Activated CD4-positive, alpha-beta T cell treated with anti-CD3 and anti-CD28 coated beads, Interleukin-2, amount 50 U/mL, for 24 hours (primary cell): ENCODE measurements at regions not wholly inside any gene's neighbourhood (a gene's known extent, or its start where the extent isn't known, plus 50 kb on each side); places are given as distances from the start of the nearest gene placed in this dataset.

ENCODE experiments used
- DNase-seq, 2 donors: peaks; one replicate each; pipeline ENCODE4 v3.0.0-alpha.2; 2020; ENCODE audit warnings: low read depth in 1 of 2, low spot score in 1 of 2

DNA sequence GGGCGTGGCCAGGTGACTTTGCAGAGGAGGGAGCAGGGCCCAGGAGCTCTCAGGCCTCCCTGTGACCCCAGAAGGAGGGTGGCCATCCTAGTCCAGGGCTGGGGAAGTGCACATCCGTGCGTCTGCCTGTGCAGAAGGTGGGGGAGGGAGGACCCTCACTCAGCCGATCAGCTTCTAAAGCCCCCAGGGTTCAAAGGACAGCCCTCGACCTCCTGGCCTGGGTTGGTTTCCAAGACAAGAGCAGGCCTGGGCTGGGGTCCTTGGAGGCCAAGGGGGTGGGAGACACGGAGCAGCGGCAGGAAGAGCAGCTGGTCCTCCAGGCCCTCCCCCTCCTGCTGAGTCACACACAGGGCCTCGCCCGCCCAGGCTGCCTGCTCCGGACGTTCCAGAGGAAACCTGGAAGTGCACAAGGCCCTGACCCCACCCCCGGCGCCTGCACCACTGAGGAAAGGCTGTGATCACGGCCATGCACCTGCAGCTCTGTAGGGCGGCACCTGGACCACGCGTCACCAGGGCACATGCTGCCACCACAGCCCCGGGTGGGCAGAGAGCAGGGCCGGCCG, 67.1 kb upstream of the ZNF469 start:
- no peak for DNase-seq

DNA sequence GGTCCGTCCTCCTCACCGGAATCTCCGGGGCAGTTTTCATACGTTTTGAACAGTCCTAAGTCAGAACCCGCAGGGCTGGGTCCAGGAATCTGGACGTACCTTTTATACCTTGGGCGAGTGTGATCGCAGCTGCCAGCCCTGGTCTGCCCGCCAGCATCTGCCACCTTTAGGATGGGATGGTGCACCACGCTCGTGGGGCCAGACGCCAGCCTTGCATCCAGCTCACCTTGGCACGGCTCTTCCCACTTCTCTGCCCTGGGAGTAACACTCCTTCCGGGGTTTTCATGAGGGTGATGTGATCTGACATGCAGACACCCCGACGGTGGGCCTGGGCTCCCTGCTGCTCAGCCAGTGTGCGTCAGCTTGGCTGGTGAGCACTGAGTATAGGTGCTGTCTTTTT, 66.6 kb upstream of the ZNF469 start:
- DNase-seq = no peak

DNA sequence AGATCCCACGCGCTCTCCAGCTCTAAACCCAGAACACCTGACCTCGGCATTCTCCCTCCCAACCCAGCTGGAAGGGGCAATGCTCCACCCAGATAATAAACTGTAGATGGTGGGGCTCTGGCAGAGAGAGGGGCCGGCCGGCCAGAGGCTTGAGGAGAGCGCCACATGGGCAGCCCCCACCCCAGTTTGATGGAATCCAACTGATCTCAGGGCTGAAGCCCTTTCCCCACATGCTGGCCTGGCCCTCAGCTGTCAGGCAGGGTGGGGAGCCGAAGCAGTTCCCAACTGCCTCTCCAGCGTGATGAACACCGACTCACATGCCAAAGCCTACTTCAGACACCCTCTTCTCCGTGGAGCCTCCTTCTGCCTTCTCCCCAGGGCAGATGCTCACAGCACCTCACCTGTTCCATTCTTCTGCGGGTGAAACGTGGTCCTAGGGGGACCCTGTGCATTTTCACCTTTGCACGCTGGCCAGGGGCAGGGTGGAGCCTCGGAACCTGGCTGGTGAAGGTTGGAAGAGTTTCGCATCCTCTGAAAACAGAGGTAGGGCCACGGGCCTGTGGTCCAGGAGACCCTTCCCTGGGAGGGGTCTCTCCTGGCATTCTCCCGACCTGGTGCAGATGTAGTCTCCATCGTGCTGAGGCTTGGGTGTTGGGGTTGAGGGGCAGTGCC, 65.7 kb upstream of the ZNF469 start:
- DNase-seq = no peak

DNA sequence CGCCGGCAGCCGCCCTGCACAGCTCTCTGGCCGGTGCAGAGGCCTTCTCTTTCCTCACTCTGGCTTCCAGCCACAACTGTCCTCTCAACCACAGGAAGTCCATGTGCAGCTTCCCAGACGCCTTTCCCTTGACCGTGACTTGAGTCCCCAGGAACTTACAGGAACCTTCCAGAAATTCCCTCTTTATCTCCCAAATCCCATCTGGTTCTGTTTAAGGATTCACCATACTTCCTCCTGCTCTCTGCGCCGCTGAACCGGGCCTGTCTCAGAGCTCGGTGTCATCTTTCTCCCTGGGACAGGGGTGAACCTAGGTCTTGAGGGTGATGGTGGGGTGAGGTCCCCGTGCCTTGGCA, 65.2 kb upstream of the ZNF469 start:
- no peak for DNase-seq

DNA sequence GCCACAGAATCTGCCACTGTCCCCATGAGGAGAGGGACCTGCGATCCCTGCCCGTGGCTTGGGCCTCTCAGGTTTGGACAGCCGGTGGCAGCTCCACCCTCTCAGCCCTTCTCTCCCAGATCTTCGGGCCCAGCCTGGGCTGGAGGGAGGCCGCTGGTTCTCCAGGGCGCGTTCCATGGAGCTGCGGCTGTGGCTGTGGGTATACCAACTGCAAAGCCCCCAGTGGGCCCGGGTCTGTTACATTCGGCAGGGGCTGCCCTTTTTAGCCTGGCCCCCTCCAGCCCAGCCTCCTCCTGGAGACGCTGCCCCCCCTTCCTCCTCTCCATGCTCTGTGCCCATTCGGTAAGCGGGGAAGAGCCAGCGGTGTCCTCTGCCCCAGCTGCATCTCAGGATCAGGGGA, 64.7 kb upstream of the ZNF469 start:
- DNase-seq = no peak

DNA sequence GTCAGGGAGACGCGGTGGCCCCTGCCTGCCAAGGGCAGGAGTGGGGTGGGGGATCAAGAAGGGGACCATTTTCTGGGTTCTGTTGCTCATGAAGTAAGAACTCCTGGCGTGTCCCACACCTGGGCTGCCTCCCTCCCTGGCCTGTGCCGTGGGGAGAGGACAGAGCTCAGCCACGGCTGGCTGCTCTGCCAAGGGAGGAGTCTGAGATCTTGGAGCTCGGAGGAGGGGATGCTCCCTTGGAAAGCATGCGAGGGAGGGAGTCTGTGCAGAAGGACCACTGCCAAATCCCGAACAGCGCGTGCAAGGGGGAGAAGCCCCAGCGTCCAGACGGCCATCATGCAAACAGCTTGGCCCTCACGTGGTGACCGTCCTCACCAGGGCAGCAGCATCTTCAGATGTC, 64.2 kb upstream of the ZNF469 start:
- DNase-seq = no peak

DNA sequence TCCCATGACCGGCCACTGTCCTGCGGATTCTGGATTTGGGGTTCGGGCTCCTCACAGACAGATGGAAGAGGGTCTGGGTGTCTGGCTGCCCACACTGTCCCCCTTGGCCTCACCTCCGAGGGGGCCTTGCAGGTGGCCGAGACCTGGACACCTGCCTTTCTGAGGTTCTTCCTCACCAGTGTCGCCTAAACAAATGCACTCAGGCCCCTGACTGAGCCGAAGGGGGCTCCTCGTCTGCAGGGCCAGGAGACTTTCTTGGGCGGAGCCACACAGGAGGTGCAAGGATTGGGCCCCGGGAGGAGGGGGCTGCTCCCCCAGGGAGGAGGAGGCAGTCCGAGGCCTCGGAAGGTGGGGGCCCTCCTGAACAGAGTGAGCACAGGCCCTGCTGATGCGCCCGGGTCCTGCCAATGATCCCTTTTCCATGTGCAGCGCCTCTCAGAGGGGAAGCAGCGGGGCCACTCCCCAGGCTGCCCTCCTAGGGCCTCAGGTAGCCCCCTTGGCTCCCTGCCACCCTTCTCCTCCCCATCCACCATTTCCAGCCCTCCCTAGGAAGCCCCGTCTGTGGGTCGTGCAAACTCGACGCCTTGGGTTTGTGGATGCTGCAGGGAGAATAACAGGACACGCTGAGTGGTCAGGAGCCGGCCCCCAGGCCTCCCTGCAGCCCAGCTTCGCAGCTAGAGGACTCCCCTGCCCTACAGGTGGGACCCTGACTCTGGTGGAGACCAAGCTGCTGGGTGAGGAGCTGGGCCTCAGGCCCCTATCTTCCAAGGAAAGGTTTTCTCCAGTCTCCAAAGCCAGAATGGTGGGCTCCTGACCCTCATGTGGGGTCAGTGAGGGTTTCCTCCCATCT, 63.4 kb upstream of the ZNF469 start:
- no peak for DNase-seq

DNA sequence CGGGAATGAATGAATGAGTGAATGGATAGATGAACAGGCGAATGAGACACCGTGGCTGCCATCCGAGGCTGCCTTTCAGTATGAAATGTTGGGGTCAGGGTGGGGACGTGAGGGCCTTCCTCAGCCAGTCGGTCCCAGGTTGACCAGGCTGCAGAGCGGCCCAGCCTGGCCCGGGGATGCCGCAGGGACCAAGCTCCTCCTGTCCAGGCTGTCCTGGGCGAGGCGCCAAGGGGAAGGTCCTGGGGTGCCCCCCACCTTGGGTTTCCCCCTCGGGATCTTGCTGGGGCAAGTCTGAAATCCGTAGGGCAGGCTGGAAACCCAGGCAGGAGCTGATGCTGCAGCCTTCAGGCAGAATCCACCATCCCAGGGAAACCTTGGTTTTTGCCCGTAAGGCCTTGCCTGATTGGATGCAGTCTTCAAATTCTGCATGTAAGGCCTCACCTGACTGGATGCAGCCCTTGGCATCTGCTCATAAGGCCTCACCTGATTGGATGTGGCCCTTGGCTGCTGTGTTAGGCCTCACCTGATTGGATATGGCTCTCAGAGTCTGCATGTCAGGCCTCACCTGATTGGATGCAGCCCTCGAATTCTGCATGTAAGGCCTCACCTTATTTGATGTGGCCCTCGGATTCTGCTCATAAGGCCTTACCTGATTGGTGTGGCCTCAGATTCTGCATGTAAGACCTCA, 61.7 kb upstream of the ZNF469 start:
- DNase-seq = no peak

DNA sequence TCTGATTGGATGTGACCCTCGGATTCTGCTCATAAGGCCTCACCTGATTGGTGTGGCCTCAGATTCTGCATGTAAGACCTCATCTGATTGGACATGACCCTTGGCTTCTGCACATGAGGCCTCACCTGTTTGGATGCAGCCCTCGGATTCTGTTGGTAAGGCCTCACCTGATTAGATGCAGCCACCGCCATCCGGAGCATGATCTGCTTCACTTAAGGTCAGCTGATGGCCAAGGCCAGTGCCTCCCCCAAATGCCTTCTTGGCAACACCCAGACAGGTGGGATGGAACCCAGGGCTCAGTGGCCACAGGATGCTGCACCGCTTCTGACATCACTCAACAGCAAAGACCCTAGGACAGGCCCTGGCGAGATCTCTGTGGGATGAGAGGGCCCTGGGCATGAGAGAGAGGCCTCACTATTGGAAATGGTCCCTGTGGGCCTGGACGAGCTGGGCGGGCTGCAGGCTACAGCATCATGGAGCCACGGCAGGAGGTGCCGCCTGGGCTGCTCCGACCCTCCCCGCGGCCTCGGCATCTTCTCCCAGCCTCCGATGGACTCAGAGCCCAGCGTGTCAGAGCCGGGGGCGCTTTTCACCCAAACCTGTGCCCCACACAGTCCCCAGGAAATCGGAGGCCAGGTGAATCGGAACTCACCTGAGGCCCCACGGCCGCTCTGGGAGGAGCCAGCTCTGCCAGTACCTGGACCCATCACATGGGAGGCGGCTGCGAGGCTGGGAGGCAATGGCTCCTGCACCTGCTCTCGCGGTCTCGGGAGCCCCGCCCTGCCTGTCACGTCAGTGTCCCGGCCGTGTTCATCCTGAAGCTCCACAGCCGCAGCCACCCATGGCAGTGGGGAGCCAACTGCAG, 60.9 kb upstream of the ZNF469 start:
- DNase-seq = no peak

DNA sequence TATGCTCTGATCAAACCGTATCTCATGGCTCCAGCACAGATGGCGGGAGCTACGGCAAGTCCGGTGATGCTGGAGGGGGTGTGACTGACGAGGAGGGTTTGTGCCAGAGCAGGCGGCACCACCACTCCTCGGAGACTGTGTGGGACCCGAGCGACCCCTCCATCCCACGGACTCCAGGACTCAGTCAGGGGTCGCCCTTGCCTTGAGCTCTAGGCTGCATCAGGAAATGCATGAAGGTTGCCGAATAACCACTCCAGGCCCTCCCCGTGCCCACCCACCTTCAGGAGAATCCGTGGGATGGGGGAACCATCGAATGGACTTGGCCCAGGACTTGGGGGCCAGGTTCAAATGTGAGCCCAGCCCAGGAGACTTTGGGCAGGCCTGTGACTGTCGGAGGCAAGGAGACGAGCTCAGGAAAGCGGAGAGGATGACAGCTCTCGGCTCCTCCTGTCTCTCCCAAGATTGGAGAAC, 60.2 kb upstream of the ZNF469 start:
- no peak for DNase-seq

DNA sequence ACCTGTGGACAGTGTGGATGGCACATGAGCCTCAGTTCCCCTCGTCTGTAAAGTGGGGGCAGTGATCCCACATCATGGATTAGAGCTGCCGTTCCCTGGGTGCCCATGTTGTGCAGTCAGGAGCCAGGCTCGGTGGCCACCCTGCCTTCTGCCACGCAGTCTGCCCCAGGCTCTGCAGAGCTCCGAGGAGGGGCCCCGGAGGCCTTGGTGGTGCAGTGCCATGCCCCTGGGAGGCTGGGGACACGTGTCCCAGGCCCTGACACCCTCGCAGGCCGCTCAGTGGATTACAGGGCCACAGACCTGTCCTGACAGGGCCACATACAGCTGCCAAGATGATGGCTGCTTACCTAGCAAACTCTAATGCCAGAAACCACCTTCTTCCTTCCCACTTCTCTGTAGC, 59.7 kb upstream of the ZNF469 start:
- DNase-seq = no peak

DNA sequence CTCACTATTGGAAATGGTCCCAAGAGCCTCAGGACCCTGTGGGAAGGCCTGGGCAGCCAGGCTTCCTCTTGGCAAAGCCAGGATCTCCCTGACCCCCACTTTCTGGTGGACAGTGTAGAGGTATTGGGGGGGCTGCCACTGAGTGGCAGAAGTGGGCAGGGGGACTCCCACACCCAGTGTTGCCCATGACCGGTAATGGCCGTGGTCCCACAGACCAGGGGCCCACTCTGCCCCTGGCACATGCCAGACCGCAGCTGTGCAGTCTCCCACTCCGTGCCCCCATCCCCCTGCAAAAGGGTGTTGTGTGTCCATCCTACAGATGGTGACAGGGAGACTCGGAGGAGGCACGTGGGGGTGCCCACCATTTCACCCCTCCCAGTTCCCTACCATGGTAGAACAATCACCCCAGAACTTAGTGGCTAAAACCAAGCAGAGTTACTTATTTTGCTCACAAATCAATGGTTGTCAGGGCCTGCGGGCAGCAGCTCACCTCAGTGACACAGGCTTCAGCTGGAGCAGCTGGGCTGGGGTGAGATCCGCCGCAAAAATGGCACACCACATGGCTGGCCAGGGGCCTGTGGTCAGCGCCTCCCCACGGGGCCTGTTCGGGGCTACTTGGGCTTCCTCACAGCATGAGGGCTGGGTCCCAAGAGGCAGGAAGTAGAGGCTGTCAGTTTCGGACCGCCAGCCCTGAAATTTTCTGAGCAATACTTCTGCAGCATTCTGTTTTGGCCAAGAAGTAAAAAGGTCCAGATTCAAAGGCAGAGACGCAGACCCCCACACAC, 59.0 kb upstream of the ZNF469 start:
- no peak for DNase-seq

DNA sequence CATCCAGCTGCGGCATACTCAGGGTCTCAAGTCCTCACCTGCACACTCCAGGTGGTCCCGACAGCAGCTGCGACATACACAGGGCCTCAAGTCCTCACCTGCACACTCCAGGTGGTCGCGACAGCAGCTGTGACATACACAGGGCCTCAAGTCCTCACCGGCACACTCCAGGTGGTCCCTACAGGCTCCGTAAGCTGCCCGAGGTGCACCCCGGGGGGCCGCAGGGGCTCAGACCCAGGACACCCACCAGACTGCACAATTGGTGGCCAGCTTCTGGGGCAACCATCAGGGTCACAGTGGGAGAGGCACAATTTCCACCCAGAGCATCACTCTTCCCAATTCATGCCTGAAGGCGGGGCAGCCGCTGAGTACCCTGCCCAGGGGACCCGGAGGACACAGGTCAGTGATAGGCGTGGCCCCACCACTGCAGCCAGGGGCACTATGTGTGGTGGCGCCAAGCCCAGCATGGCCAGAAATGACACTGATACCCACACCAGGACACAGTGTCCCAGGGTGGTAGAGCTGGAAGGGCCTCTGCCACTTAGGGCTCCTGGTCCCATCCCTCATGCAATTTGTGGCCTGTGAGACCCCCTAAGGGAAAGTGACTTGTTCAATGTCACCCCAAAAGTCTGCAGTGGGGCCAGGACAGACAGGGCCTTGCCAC, 57.5 kb upstream of the ZNF469 start:
- DNase-seq = no peak

DNA sequence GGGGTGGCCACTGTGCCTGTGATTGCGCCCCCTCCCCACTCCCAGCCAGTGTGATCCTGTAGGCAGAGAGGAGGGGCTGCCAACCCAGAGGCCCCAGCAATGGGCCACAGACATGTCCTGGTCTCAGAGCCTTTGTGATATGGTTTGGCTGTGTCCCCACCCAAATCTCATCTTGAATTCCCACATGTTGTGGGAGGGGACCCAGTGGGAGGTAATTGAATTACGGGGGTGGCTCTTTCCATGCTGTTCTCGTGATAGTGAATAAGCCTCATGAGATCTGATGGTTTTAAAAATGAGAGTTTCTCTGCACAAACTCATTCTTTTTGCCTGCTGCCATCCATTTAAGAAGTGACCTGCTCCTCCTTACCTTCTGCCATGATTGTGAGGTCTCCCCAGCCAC, 56.8 kb upstream of the ZNF469 start:
- no peak for DNase-seq

DNA sequence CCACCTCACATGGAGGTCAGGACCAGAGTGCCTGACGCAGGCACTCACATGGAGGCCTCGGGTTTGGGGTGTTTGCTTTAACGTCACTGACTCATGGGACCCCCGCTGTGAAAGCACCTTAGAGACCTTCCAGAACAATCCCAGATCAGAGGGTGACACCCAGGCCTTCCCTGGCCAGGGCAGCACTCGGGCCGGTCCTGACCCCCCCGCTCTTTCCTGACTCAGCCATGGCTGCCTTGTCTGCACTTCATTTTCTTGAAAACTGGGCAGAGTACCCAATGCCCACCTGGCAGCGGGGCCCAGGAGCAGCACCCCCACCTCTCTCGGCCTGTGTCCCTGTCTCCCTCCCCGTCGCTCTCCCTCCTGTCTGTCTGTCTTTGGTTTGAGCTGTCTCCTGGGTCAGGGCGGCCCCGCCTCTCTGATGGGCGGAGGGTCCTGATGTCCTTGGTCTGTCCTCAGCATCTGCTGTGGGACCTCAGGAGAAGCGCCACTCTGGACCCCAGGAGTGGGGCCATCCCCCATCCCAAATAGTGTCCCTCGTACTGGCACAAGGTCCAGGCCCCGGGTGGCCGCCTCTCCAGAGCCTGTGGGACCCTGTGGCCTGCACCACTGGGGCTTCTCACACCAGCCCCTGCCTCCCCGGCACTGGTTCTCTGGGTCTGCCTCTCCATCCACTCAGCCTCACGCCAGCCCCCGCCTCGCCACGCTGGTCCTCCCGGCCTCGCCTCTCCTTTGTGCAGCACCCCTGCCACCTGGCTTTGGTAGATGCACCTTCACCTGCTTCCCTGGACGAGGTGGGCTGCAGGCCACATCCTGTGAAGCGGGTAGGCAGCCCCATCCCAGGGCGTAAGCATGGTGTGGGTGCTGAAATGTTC, 55.9 kb upstream of the ZNF469 start:
- no peak for DNase-seq

DNA sequence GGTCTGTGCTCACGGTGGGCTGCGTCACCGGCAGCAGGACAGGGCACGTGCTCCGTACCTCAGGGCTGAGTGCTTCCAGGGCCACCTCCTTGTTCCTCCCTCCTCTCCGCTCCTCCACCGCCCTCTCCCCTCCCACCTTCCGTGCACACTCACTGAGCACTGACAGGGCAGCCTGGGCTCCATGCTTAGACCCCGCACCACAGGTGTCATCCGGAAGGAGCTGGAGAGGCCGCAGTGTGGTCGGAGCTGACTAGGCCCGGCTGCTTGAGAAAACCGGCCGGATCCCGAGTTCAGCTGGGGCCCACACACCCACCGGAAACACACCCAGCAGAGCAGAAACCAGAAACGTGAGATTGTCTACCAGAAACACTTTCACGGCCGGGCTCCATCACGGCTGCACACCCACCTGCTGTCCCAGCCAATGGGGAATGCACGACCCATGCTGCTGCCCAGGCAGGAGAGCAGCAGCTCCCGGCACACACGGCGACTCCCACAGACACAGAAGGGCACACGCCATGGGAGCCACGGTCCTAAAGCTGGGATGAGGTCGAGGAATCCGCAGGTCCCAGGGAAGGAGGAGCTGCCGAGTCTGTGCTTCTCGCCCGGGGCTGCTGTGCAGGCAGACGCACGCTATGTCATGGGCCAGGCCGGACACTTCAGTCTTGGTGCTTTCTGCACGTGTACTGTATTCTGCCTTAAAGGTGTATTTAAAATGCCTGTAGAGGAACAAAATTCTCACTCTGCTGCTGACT, 55.0 kb upstream of the ZNF469 start:
- DNase-seq = no peak

DNA sequence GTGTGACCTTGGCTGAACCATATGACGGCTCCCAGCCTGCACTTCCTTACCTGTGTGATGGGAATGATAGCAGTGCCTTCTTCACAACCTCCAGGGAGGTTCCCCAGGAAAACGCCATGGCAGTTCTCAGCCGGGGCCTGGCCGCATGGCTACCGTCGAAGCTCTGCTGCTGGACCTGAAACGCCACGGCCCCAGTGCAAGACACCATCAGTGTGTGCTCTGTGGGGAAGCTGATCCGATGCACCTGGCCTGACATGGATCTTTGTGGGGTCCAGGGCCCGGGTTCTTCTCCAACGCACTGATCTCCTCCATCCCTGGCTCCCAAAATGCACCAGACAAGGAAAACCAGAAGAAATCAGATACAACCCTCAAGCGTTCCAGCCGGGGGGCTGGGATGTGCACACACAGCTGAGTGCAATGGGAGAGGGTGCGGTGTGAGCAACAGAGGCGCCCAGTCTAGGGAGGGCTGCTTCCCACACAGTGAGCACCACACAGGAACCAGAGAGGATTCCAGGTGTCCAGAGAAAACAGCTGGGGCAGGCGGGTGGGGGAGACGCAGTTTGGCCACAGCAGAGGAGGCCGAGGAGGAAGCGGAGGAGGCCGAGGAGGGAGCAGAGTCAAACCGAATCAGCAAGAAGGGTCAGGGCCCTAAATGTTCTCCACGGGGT, 54.3 kb upstream of the ZNF469 start:
- DNase-seq = no peak
